Dedifferentiated amniotic fluid mesenchymal stem cell (primary cell): ENCODE measurements at regions not wholly inside any gene's neighbourhood (a gene's known extent, or its start where the extent isn't known, plus 50 kb on each side); places are given as distances from the start of the nearest gene placed in this dataset.
"Not testable (repeated sequence)": the region's sequence is repeated elsewhere in the genome, so short reads cannot be mapped to it uniquely, and the experiment has no call there.

Source experiments
- DNase-seq: peaks from one replicate; pipeline ENCODE4 v3.0.0-alpha.2; 2016; ENCODE audit errors: extremely low spot score

- DNase-seq = no peak
Measured at GRCh38 chr6:170198298-170198697, 92.6 kb downstream of the DLL1 start.

GRCh38 chr6:170193326-170193821 is 97.5 kb downstream of the DLL1 start:
- no peak for DNase-seq

DNA sequence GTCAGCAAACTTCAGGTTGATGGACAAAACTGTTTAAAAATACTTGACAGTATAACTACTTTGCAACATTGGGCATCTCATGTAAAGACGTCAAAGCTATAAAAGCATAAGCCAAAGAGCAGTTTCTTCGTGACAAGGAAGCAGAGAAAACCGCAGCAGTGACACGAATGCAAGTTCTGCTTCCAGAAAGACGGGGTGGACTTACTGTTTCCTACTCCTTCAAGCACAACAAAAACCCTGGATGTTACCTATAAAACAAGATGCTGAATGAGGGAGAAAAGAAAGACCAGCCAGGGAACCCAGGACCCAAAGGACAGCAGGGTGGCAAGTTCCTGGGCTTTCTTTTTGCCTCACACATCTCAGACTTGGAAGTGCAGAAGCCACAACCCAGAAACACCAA is 98.0 kb downstream of the DLL1 start:
- DNase-seq = no peak

DNA sequence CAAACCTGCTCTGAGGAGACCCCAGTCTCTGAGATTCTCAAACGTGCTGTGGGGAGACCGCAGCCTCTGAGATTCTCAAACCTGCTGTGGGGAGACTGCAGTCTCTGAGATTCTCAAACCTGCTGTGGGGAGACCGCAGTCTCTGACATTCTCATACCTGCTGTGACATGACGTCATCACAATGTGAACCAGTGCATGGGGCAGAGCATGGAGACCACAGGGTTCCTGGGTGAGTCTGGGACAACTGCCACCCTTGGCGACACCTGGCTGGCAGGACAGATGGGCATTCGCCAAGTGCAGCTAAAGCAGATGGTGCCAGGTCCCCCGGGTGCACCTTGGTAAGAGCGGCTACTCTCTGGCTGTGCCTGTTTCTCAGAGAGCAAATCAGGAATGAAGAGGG is 98.8 kb downstream of the DLL1 start:
- DNase-seq = not testable (repeated sequence)

- no peak for DNase-seq
Measured at GRCh38 chr6:170190046-170190445, 100.8 kb downstream of the DLL1 start.

GRCh38 chr6:170189236-170189635 is 101.6 kb downstream of the DLL1 start:
- DNase-seq = no peak

GRCh38 chr6:170188571-170189001 is 102.3 kb downstream of the DLL1 start:
- DNase-seq = no peak

- no peak for DNase-seq
Measured at GRCh38 chr6:170187669-170188566, 103.0 kb downstream of the DLL1 start.

GRCh38 chr6:170186941-170187668 is 103.8 kb downstream of the DLL1 start:
- DNase-seq = no peak

GRCh38 chr6:170186006-170186935 is 104.6 kb downstream of the DLL1 start:
- DNase-seq = no peak

GRCh38 chr6:170185175-170185978 is 105.5 kb downstream of the DLL1 start:
- DNase-seq = no peak

DNA sequence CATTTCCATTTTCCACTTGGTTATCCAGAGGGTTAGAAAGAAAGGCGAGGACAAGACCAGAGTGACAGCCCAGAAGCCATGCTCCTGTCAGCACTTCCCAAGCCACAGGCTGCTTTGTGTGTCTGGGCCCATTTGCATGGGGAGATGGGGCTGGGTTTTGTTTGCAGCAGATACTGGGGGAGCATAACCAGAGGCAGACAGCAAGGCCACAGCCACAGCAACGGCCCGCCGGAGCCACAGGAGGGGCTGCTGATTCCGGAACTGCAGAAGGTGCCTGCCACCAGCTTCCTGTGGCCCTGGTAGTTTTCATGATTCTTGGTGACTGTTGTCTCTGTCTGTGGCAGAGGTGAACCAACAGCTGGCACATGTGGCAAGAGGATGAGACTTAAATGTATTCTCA is 106.6 kb downstream of the DLL1 start:
- DNase-seq = no peak

GRCh38 chr6:170183521-170183920 is 107.4 kb downstream of the DLL1 start:
- no peak for DNase-seq

- DNase-seq = no peak
Measured at GRCh38 chr6:170182781-170183120, 108.1 kb downstream of the DLL1 start.

- no peak for DNase-seq
Measured at GRCh38 chr6:170182093-170182780, 108.6 kb downstream of the DLL1 start.

DNA sequence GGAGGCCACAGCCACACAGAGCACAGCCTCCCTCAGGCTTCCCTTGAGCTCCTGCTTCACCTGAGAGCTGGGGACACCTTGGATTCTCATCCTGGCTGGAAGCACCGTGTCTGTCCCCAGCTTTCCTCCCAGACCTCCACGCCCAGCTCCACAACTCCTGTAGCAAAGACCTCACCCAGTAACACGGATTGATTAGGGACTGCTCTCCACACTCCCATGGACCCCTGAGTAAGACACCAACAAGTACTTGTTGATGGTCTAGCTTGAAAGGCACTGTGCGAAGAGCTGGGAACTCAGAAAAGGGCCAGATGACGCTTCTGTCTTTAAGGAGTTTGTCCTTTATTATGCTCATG is 109.6 kb downstream of the DLL1 start:
- no peak for DNase-seq

- DNase-seq = no peak
Measured at GRCh38 chr6:170180671-170181337, 110.1 kb downstream of the DLL1 start.

- DNase-seq = no peak
Measured at GRCh38 chr6:170179616-170180324, 111.1 kb downstream of the DLL1 start.
